ENCODE measurements at regions not wholly inside any gene's neighbourhood (a gene's known extent, or its start where the extent isn't known, plus 50 kb on each side); places are given as distances from the start of the nearest gene placed in this dataset.

- no peak for TF ChIP-seq CTCF (IDR thresholded peaks at IDR 0.05; ENCODE audit: unreplicated experiment in 3 of 3)
- Mint-ChIP-seq H3K36me3 (ENCODE audit: low read depth) (no peaks in the 10 kb centered on the region), H3K27ac (no peak overlapping the region), H3K9me3 (peaks cover 13% of the 10 kb centered on the region), H3K4me1 (peaks cover 35% of the 10 kb centered on the region), H3K27me3 (ENCODE audit: low read depth) (peaks cover 3% of the 10 kb centered on the region), H3K4me3 (no peak overlapping the region)
These were observed 192.9 kb upstream of the LRRN1 start for GRCh38 chr3:3606321-3606720.

DNA sequence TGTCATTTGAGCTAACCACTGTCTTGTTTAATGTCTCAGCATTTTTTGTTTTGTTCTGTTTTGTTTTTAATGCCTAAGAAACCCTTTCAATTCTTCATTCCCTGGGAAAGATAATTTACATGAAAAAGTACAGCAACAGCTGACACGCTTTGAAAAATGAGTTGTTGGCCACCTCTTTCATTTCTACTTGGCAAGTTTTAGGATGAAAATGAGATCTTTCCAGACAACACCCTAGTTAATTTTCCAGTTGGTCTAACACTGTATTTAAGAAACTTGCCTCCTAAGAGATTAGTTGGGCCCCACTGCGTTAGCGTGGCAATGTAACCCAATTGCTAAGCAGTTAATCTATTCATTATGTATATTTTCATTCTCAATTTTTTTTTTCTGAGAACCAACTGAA, 194.0 kb upstream of the LRRN1 start:
- Mint-ChIP-seq H3K36me3 (ENCODE audit: low read depth) (no peaks in the 10 kb centered on the region), H3K27me3 (ENCODE audit: low read depth) (peaks cover 3% of the 10 kb centered on the region), H3K9me3 (peaks cover 8% of the 10 kb centered on the region), H3K27ac (peak overlapping the region in 2 of 3 experiments; percentile 53 to 60), H3K4me1 (peaks cover 45% of the 10 kb centered on the region), H3K4me3 (no peak overlapping the region)
- no peak for TF ChIP-seq CTCF (IDR thresholded peaks at IDR 0.05; ENCODE audit: unreplicated experiment in 3 of 3)

- TF ChIP-seq CTCF (IDR thresholded peaks at IDR 0.05; ENCODE audit: unreplicated experiment in 3 of 3) = no peak
- Mint-ChIP-seq H3K9me3 (no peaks in the 10 kb centered on the region), H3K27ac (no peak overlapping the region), H3K36me3 (ENCODE audit: low read depth) (no peaks in the 10 kb centered on the region), H3K27me3 (ENCODE audit: low read depth) (peaks cover 3% of the 10 kb centered on the region), H3K4me1 (peaks cover 59% of the 10 kb centered on the region), H3K4me3 (no peak overlapping the region)
These were observed 195.9 kb upstream of the LRRN1 start for GRCh38 chr3:3603351-3603750.

DNA sequence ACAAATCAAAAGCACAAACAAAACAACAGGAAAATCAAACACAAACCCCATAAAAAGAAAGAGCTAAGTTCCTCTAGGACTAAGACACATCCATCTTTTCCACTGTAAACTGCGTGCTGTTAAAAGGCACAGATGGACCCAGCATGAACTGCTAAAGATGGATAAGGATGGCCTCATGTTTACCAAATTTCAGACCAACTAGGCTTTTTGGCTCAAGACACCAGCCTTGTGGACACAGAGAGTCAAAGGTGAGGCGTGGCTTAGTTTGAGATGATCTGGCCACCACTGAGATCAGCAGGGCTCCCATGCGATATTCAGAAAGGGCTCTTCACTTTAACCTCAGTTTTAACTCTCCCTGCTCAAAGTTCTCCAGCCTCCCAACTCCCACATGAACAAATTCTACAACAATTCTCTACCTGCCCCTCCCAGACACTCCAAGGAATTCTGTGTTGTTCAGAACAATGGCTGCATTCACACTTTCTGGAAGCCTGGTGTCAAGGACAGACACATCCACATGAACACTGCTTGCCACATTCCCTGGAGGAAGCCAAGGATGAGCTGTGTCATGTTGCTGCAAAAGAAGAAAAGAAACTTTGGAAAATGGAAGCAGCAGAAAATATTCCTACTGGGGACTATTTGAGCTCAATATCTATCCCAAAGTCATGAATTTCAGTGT, 198.4 kb upstream of the LRRN1 start:
- TF ChIP-seq CTCF (IDR thresholded peaks at IDR 0.05; ENCODE audit: unreplicated experiment in 3 of 3) = no peak
- Mint-ChIP-seq H3K27ac (peak overlapping the region in 1 of 3 experiments; percentile 27), H3K4me3 (no peak overlapping the region), H3K27me3 (ENCODE audit: low read depth) (no peaks in the 10 kb centered on the region), H3K4me1 (peaks cover 55% of the 10 kb centered on the region), H3K9me3 (no peaks in the 10 kb centered on the region), H3K36me3 (ENCODE audit: low read depth) (no peaks in the 10 kb centered on the region)

GRCh38 chr3:3599016-3599415, 200.2 kb upstream of the LRRN1 start:
- H3K9me3 Mint-ChIP-seq = peaks cover under 1% of the 10 kb centered on the region
- no peaks in the 10 kb centered on the region for H3K27me3 Mint-ChIP-seq (ENCODE audit: low read depth)
- peaks cover 38% of the 10 kb centered on the region for H3K4me1 Mint-ChIP-seq
- TF ChIP-seq CTCF (IDR thresholded peaks at IDR 0.05; ENCODE audit: unreplicated experiment in 3 of 3) = no peak
- no peak overlapping the region for H3K4me3 Mint-ChIP-seq
- peaks cover under 1% of the 10 kb centered on the region for H3K36me3 Mint-ChIP-seq (ENCODE audit: low read depth)
- peak overlapping the region; percentile 10 to 50 (median 33) for H3K27ac Mint-ChIP-seq

GRCh38 chr3:3594986-3595385, 204.2 kb upstream of the LRRN1 start:
- Mint-ChIP-seq H3K9me3 (peaks cover 25% of the 10 kb centered on the region), H3K4me3 (no peak overlapping the region), H3K27me3 (ENCODE audit: low read depth) (peaks cover 3% of the 10 kb centered on the region), H3K36me3 (ENCODE audit: low read depth) (peaks cover 5% of the 10 kb centered on the region), H3K4me1 (peaks cover 17% of the 10 kb centered on the region), H3K27ac (no peak overlapping the region)
- no peak for TF ChIP-seq CTCF (IDR thresholded peaks at IDR 0.05; ENCODE audit: unreplicated experiment in 3 of 3)
